ENCODE measurements at regions not wholly inside any gene's neighbourhood (a gene's known extent, or its start where the extent isn't known, plus 50 kb on each side); places are given as distances from the start of the nearest gene placed in this dataset.

DNA sequence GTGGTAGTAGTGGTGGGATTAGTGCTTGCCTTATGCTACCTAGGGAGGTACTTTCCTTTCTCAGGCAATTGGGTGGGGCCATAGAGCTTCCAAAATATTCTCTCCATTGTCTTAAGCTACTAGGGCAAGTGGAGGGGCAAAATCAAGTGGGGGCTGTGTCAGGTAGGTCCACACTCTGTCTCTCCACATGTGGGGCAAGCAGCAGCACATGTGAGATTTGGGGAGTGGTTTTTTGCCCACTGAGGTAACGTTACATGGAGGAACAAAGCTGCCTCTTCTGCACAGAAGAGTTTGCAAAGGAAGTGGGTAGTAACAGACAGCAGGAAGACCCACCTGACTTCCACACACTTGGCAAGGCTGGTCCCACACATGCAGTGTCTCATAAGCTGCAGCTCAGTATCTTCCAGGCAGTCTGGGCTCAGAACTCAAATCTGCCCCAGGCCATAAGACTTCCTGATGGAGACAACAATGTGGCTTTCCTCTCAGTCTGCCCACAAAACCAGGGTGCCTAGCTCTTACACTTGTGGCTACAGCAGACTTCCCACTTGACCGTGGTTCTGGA lies 1581.5 kb upstream of the PCDH20 start:
- DNase-seq (ENCODE audit: low spot score): no peak

DNA sequence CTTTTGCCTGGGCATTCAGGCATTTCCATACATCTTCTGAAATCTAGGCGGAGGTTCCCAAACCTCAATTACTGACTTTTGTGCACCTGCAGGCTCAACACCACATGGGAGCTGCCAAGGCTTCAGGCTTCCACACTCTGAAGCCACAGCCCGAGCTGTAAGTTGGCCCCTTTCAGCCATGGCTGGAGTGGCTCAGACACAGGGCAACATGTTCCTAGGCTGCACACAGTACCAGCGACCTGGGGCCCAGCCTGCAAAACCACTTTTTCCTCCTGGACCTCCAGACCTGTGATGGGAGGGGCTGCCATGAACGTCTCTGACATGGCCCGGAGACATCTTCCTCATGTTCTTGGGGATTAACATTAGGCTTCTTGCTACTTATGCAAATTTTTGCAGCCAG lies 1558.2 kb upstream of the PCDH20 start:
- no peak for DNase-seq (ENCODE audit: low spot score)

DNA sequence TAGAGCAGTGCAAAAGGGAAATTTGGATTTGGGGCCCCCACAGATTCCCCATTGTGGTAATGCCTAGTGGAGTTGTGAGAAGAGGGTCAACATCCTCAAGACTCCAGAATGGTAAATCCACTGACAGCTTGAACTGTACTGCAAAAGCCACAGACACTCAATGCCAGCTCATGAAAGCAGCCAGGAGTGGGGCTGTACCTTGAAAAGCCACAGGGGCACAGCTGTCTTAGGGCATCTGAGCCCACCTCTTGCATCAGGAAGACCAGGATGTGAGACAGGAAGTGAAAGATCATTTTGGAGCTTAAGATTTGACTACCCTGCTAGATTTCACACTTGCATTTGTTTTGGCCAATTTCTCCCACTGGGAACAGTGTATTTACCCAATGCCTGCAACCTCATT lies 1548.9 kb upstream of the PCDH20 start:
- DNase-seq (ENCODE audit: low spot score): no peak

- DNase-seq (ENCODE audit: low spot score): no peak
Measured at GRCh38 chr13:62960723-62961122, 1545.1 kb upstream of the PCDH20 start.

GRCh38 chr13:62933809-62934208 lies 1518.2 kb upstream of the PCDH20 start:
- no peak for DNase-seq (ENCODE audit: low spot score)

- no peak for DNase-seq (ENCODE audit: low spot score)
Measured at GRCh38 chr13:62932256-62932883, 1516.7 kb upstream of the PCDH20 start.

- no peak for DNase-seq (ENCODE audit: low spot score)
Measured at GRCh38 chr13:62931853-62932252, 1516.2 kb upstream of the PCDH20 start.

GRCh38 chr13:62924395-62924794 lies 1508.7 kb upstream of the PCDH20 start:
- DNase-seq (ENCODE audit: low spot score): no peak

DNA sequence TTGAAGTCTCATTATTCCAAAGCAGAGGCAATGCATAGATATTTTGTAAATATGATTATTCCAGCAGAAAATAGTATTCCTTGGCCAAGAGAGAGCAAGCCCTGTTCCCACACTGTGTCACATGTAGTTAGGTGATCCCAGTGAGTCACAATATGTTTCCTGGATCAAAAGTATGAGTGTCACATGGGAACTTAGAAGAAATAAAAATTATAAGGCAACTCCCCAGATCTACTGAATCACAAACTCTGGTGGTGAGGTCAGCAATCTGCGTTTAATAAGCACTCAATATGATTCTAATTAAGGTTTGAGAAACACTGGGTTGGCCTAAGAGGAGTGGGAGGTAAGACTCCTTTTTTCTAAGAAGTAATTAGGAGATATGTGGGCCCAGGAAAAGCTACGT lies 1504.5 kb upstream of the PCDH20 start:
- no peak for DNase-seq (ENCODE audit: low spot score)

DNA sequence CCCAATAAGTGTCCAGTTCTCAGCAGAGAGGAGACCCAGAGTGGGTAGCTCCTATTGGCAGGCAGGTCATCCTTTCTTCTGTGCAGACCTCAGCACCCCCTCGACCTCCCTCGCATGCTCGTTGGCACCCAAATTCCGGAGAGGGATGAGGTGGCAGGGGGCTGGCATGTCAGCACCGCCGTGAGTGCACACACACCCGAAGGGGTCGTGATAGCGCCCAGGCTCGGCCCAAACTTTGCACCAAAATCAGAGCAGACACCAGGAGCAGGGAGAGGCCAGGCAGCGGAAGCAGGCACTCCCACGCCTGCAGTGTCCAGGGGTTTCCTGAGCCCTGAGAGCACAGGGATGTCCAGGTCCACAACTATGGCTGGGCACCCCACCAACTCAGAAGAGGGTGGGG lies 1503.8 kb upstream of the PCDH20 start:
- no peak for DNase-seq (ENCODE audit: low spot score)

GRCh38 chr13:62910541-62911060 lies 1495.0 kb upstream of the PCDH20 start:
- no peak for DNase-seq (ENCODE audit: low spot score)

GRCh38 chr13:62908321-62908720 lies 1492.7 kb upstream of the PCDH20 start:
- no peak for DNase-seq (ENCODE audit: low spot score)

- DNase-seq (ENCODE audit: low spot score): no peak
Measured at GRCh38 chr13:62906896-62907295, 1491.2 kb upstream of the PCDH20 start.

DNA sequence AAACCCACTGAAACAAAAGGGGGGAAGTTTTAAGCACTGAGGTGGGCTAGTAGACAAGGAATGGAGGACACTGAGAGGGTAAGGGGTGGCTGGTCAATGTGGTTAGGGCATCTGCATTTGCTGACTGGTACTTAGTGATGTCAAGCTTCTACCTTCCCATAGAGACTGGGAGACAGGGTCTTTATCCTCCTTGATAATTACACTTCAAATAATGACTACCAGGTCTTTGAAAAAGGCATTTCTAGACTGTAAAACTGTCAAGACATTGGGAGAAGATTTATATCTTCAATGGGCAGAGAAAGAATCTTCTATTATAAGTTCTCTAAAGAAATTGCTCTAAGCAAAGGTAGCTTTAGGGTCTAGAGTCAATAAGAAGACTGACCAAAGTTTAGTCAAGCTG lies 1490.8 kb upstream of the PCDH20 start:
- no peak for DNase-seq (ENCODE audit: low spot score)

- DNase-seq (ENCODE audit: low spot score): no peak
Measured at GRCh38 chr13:62887046-62887445, 1471.4 kb upstream of the PCDH20 start.

GRCh38 chr13:62879071-62879470 lies 1463.4 kb upstream of the PCDH20 start:
- DNase-seq (ENCODE audit: low spot score): no peak

DNA sequence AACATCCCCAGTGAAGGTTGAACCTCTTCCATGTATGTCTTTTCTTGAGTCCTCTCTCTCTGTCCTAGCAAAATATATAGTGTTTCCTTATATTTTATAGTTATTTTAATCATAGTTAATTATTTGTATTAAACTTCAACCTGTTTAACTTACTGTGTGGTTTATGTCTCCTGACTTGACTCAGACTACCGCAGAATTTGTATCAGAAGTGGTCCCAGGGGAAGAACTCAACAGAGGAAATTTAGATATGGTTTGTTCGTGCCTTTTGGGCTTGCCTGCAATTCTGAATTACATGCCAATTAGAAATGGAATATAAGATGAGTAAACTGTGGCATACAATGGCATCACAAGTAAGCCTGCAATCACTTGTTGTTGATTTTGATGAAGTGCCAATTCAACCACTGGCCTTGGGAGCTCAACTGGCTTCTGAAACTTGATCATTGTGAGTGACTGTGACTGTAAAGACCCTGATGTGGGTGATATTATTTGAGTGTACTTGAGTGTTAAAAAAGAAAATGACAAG lies 1459.5 kb upstream of the PCDH20 start:
- DNase-seq (ENCODE audit: low spot score): no peak

- no peak for DNase-seq (ENCODE audit: low spot score)
Measured at GRCh38 chr13:62850331-62850730, 1434.7 kb upstream of the PCDH20 start.

- DNase-seq (ENCODE audit: low spot score): no peak
Measured at GRCh38 chr13:62847520-62847919, 1431.9 kb upstream of the PCDH20 start.

GRCh38 chr13:62846302-62846701 lies 1430.7 kb upstream of the PCDH20 start:
- DNase-seq (ENCODE audit: low spot score): no peak

- no peak for DNase-seq (ENCODE audit: low spot score)
Measured at GRCh38 chr13:62839338-62839737, 1423.7 kb upstream of the PCDH20 start.

DNA sequence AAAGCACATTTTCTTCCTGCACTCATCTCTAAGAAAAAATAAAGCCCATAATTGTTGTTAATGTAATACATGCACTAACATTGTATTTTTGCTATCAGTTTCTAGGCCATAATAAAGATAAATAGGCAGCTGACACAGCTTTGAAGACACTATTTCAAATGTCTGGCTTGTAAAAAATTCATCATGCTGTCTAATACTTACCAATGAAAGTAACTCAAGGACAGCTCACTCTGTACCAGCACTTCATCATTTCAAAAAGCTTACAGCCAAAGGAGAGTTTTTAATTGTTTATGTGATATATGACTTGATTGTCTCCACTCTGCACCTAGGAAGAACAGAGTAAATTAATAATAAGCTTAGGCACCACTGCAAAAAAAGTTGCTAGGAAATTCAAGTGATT lies 1423.3 kb upstream of the PCDH20 start:
- no peak for DNase-seq (ENCODE audit: low spot score)

- DNase-seq (ENCODE audit: low spot score): no peak
Measured at GRCh38 chr13:62837895-62838294, 1422.2 kb upstream of the PCDH20 start.

DNA sequence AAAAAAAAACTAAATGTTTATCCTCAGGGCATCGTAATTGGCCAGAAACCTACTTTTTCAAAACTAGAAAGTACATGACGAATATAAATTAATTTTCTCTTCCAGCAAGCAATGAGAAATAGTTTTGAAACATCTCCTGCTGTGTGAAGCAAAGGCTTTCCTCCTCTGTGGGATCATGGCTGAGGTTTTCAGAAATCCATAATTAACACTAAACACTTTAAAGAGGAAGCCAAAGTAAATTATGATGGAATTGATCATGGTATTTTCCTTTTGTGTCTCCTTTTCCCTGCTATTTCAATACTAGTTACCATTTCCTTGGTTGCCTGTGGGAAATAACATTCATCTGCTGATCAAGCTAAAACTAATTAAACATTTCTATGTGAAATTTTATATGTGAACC lies 1413.8 kb upstream of the PCDH20 start:
- DNase-seq (ENCODE audit: low spot score): no peak

All from SW480 (cell line).